GM11168 (cell line): ENCODE measurements at regions not wholly inside any gene's neighbourhood (a gene's known extent, or its start where the extent isn't known, plus 50 kb on each side); places are given as distances from the start of the nearest gene placed in this dataset.
"Not testable (repeated sequence)": the region's sequence is repeated elsewhere in the genome, so short reads cannot be mapped to it uniquely, and the experiment has no call there.

Experiments used
- in situ Hi-C: fragments of 300-500 bp; cut with MboI; formaldehyde crosslinking; loops from one replicate; pipeline ENCODE4 v1.12.0; 2022; ENCODE audit warnings: low sequenced_read_pairs; ENCODE audit not compliant: unreplicated experiment

DNA sequence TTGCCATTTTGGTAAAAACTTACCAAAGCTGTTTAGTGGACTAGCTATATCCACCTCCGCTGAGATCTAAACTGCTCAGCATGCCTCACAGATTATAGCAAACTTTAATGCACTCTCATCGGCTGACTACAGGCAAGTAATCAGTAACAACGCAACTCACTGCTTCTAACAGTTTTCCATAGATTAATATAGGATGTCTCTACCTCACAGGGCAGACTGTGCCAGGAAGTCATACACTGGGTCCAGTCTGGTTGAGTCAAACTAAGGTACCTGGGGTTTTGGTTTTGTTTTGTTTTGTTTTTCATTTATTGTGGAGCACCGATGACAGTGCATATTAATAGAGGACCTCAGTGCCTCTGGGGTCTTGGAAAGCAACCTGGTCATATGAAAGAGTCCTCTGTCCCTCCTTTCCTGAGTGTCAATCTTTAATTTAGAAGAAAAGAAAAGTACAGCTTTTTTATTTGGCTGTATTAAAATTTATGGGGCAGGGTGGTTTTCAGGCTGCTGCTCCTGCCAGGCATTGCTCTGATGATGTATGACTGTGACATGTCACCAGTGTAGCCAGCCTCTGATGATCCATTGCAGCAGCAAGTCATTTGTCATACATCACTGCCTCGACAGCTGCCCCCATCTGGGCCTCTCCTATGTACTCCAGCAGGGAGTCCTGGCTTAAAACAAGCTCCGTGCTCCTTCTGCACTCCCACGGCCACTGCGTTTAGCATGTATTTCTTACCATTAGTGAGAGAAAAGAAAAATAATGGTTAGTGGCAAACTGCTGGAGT, 854.1 kb downstream of the KCNJ2 start:
- in situ Hi-C loops, result no loop called here

DNA sequence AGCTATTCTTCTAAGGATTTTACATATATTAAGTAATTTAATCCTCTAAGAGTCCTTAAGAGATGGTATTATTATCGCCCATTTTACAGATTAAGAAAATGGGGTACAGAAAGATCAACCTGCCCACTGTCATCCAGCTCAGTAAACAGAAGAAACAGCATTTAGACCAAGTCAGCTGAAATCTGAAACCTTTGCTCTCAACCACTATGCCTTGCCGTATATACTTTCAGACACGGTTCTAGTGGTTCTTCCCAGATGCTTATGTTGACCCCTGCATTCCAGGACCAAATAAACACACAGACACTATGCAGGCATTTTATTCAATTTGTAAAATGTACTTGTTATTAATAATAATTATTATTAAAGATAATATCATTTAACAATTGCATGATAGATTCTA, 854.8 kb downstream of the KCNJ2 start:
- in situ Hi-C loops, result no loop called here

- in situ Hi-C loops, result no loop called here
These were observed 855.6 kb downstream of the KCNJ2 start for GRCh38 chr17:71024969-71025368.

- in situ Hi-C loops, result no loop called here
These were observed 859.9 kb downstream of the KCNJ2 start for GRCh38 chr17:71029246-71029645.

DNA sequence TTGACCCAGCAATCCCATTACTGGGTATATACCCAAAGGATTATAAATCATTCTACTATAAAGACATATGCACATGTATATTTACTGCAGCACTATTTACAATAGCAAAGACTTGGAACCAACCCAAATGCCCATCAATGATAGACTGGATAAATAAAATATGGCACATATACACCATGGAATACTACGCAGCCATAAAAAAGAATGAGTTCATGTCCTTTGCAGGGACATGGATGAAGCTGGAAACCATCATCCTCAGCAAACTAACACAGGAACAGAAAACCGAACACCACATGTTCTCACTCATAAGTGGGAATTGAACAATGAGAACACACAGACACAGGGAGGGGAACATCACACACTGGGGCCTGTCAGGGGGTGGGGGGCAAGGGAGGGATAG, 862.0 kb downstream of the KCNJ2 start:
- in situ Hi-C loops, result not testable (repeated sequence)

GRCh38 chr17:71032746-71033273, 863.5 kb downstream of the KCNJ2 start:
- in situ Hi-C loops, result no loop called here

DNA sequence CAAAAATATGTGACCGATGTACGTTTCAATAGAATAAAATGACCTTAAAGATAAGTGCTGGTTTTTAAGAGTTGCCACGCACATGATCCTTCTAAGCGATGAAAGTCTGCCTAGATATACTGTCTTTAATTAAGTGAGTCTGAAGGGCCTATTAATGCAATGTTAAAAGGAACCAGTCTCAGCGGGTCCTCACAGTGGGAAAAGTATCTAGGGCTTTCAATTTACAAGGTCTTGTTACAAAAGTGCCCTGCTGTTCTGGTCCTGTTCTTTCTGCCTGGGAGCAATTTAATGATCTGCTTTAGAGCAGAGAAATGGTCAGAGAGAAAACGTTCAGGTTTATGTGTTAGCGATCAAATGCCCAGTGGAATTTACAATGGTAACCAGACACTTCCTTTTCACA, 864.0 kb downstream of the KCNJ2 start:
- in situ Hi-C loops, result no loop called here

DNA sequence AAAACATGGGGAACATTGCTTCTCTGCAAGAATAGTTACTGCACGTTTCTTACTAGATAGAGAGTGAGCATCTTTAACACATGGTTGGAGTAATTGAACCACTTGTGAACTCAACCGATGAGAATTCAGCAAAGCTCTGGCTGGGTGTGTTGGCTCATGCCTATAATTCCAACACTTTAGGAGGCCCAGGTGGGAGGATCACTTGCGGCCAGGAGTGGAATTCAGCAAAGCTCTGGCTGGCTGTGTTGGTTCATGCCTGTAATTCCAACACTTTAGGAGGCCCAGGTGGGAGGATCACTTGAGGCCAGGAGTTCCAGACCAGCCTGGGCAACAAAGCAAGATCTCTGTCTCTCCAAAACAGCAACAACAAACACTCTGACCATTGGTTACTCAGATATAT, 865.9 kb downstream of the KCNJ2 start:
- in situ Hi-C loops, result no loop called here

DNA sequence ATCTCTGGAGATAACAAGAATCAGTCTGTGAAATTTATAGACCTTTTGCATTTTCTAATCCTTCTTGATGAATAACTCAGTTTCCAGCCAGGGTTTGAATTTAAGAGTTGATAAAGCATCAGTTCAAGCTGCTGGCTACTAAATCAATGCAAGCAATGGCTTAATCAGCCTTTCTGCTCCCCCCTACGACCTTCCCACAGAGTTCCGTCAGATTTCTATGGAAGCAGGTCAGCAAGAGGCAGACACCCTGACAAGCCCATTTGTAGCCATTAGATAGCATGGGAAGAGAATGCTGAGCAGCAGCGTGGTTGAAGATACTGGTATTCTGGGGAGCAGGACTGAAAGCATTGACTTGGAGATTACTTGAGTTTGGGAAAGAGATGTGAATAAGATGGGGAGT, 868.1 kb downstream of the KCNJ2 start:
- in situ Hi-C loops, result no loop called here

DNA sequence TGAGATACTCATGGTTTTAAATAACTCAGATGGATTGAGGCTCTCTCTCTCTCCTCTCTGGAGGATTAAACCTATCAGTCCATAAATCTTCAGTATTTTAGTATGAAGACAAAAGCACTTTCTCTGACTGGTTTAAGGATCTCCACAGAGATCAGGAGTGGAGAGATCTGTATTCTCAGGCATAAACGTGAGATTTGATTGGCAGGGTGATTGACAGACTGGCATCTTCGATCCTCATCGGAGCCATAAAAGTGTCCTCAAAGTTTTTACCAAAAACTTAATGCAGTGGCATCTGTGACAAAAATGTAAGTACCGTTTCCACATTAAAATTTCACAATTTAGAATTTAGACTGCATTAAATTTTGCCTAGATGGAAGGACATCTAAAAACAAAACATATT, 870.1 kb downstream of the KCNJ2 start:
- in situ Hi-C loops, result no loop called here

- in situ Hi-C loops, result no loop called here
These were observed 883.6 kb downstream of the KCNJ2 start for GRCh38 chr17:71052971-71053370.

DNA sequence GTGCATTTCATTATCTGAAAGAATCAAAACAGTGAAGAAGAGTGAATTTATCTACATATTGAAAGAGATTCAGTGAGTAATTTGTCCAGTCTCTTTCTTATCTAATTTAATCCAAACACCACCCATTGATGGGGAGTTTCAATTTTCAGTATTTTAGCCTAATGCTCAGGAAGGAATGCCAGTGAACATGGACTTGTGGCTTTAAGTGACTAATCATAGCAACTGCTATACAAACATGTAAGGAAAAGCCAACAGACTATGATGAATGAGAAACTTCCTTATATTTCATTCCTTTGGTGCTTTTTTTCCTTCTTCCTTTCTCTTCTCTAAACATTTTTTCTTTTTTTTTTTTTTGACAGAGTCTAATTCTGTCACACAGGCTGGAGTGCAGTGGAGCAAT, 885.8 kb downstream of the KCNJ2 start:
- in situ Hi-C loops, result no loop called here

DNA sequence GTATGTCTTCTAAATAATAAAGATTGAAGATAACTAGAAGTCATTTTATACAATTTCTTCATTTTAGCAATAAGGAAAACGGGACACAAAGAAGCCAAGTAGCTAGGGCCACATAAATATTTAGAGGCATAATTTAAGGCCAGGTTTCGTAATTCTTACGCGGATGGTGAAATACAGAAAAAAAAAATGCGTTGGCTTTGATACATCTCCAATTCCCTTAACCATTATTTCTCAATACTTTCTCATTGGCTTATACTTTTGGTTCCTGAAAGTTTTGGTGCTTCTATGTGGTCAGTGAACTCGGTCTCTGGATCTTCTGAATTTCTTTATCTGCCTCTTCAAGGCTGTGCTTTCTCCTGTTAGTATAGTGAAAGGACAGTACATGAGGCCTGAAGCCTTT, 888.1 kb downstream of the KCNJ2 start:
- in situ Hi-C loops, result no loop called here

- in situ Hi-C loops, result no loop called here
These were observed 888.6 kb downstream of the KCNJ2 start for GRCh38 chr17:71057938-71058337.

- in situ Hi-C loops, result no loop called here
These were observed 893.8 kb downstream of the KCNJ2 start for GRCh38 chr17:71063127-71063526.

DNA sequence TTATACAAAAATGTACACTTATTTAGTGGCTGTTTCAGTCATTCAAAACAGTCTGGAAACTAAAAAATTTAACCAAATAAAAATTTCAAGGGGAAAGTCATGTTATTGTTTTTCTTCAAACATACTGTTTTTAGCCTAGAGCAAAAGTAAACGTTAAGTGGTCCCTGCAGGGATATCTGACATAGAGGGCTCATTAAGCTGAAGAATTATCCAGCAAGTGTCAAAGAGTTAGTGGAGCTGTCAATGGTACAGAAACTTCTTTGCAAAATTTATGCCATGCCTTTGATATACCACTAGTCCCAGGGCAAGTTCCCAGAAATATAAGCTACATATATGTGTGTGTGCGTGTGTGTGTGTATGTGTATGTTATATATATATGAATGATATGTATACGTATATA, 894.2 kb downstream of the KCNJ2 start:
- in situ Hi-C loops, result no loop called here

DNA sequence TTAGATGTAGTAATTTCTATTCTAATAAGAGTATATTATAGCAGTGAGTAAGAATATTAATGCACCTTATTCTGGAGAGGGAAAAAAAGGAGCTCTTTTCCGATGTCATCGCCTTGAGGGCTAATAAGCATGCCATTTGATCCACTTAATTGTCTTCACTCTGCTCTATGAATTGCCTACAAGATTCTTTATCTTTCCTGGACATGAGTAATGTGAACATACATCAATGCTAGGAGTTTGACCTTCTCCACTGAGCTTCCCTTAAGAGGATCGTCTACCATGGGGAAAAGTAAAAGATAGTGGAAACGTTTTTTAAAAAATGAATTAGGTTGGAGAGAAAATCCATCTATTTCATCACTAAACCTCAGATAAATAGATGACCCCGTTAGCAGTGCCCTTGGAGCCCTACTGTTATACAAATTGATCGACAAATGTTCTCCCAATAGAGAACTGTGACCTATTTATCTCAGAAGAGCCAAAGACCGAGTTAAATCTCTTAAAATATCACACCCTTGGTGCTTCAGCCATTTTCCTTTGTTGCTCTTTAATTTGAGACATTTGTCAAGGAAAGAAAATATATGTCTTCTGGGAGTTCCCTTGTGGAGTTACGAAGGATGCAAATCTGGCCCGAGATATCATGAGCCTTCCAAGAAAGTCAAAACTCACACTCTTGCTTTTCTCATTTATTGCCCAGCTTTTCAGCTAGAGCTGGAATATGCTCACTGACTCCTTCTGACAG, 898.5 kb downstream of the KCNJ2 start:
- in situ Hi-C loops, result no loop called here

DNA sequence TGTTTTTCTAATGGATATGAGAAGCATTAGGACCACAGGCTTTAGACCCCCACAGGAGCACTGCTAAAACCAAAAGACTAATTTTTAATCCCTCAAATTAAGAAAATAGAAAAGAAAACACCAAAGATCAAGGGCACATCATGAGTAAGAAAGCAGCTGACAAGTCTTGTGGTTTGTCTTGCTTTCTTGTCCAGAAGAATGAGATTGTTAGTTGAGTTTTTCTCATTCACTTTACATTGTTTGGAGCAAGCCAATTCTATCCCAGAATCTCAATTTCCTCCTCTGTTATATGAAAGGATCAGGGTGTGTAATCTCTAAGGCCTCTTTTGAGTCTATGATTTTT, 899.0 kb downstream of the KCNJ2 start:
- in situ Hi-C loops, result no loop called here

DNA sequence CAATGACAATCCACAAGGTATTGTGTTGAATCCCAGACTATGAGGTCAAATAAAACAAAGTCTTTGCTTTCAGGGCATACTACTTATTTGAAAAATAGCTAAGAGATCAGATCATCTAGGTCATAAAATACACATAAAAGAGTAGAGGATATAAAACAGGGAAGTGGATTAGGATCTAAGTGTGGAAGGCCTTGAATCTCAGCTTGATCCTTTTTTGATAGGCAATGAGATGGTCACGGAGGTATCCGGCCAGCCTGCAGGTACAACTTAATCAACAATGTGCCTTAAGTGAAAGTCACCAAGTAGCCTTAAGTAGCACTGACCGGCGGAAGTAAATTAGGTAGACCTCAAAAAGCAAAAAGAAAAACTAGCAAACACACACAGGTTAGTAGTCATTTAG, 901.7 kb downstream of the KCNJ2 start:
- in situ Hi-C loops, result no loop called here

- in situ Hi-C loops, result no loop called here
These were observed 902.5 kb downstream of the KCNJ2 start for GRCh38 chr17:71071837-71072236.

GRCh38 chr17:71080937-71081336, 911.6 kb downstream of the KCNJ2 start:
- in situ Hi-C loops, result no loop called here

DNA sequence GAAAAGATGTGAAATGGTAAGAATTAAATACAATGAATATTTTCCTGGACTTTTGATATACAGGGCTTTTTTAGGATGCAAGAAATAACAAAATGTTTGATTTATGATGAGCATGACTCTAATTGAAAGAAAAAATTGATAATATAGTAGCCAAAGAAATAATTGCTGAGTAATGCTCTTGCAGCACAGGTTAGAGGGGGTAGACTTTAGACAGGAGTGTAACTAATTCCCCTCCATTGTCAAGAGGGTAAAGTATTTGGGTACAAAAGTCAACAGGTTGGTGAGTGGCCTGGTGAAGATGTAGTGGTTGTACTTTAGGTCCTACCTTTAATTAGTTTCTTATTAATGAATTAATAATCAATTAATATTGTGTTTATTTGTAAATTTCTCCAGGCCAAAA, 912.3 kb downstream of the KCNJ2 start:
- in situ Hi-C loops, result no loop called here
